ENCODE measurements at regions not wholly inside any gene's neighbourhood (a gene's known extent, or its start where the extent isn't known, plus 50 kb on each side); places are given as distances from the start of the nearest gene placed in this dataset.

GRCh38 chr2:217463402-217464075 is 539.3 kb downstream of the TNS1 start:
- POLR2A ChIA-PET, result no interaction called here
- CTCF ChIA-PET, result interaction anchor here (1.0 kb wide), 1 partner anchor 47 kb away, joined by 3 read pairs; no protein-coding TSS in a partner anchor

DNA sequence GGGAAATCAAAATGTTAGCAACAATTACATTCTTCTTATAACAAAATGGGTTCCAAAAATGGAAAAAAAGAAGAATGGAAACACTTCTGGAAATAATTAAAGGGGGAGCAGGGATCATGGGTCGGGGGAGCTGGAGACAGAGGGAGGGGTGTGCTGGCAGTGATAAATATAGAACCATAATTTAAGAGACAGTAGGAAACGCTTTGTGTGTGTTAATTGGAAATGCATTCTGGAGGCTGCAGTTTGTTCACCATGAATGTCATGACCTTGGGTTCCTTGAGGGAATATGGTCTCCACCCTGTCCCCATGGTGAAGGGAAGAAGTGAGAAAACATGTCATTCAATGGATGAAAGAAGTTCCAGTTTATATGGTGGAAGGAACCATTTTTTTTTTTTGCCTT is 540.7 kb downstream of the TNS1 start:
- CTCF ChIA-PET, result no interaction called here
- WGBS (ENCODE audit: low lambda C conversion rate), result 31% methylated on average over 2 of the region's 2 CpGs

More at GRCh38 chr2:217463402-217464075, 539.3 kb downstream of the TNS1 start:
- no peak overlapping the region for H3K27ac ChIP-seq (ENCODE audit: low read depth in 2 of 2, low read length in 1 of 2)
- H3K9me3 ChIP-seq, result no peaks in the 10 kb centered on the region
- no peaks in the 10 kb centered on the region for H3K27me3 ChIP-seq (ENCODE audit: insufficient read depth)
- no peak for DNase-seq
- no peaks in the 10 kb centered on the region for H3K9me2 ChIP-seq
- no peak overlapping the region for H3K9ac ChIP-seq
- H3K79me2 ChIP-seq (ENCODE audit: insufficient read depth), result no peaks in the 10 kb centered on the region
- H2AFZ ChIP-seq (ENCODE audit: low read depth), result no peak overlapping the region
- H3K4me1 ChIP-seq (ENCODE audit: control insufficient read depth in 1 of 2, insufficient read depth in 2 of 2, low read depth in 1 of 2, low read length in 1 of 2), result no peaks in the 10 kb centered on the region; a peak in 1 of 4 replicates
- WGBS (ENCODE audit: low lambda C conversion rate), result 84% methylated on average over 2 of the region's 2 CpGs
- TF ChIP-seq POLR2AphosphoS5 (IDR thresholded peaks at IDR 0.05; ENCODE audit: low read depth, low read length) (no peak), EZH2phosphoT487 (IDR thresholded peaks at IDR 0.05; ENCODE audit: borderline replicate concordance, low read depth) (no peak), RAD21 (IDR thresholded peaks at IDR 0.05; ENCODE audit: low read length) (no peak), MEF2A (IDR thresholded peaks at IDR 0.05; ENCODE audit: borderline replicate concordance, low read depth) (no peak), EP300 (IDR thresholded peaks at IDR 0.05; ENCODE audit: borderline replicate concordance in 1 of 2, low read depth in 1 of 2, low read length in 1 of 2) (no peak), ELF1 (IDR thresholded peaks at IDR 0.05) (no peak), RXRA (IDR thresholded peaks at IDR 0.05; ENCODE audit: borderline replicate concordance, low read depth) (no peak), FOXJ3 (CRISPR knock-in tag; IDR thresholded peaks at IDR 0.05) (no peak), NFIC (IDR thresholded peaks at IDR 0.05; ENCODE audit: borderline replicate concordance) (no peak), SMC3 (IDR thresholded peaks at IDR 0.05; ENCODE audit: low read depth, low read length) (no peak)
- TF ChIP-seq, protein P1, sequence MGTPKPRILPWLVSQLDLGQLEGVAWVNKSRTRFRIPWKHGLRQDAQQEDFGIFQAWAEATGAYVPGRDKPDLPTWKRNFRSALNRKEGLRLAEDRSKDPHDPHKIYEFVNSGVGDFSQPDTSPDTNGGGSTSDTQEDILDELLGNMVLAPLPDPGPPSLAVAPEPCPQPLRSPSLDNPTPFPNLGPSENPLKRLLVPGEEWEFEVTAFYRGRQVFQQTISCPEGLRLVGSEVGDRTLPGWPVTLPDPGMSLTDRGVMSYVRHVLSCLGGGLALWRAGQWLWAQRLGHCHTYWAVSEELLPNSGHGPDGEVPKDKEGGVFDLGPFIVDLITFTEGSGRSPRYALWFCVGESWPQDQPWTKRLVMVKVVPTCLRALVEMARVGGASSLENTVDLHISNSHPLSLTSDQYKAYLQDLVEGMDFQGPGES (IDR thresholded peaks at IDR 0.05; ENCODE audit: low read depth, low read length), result no peak
- no peaks in the 10 kb centered on the region for H3F3A ChIP-seq (replicated peaks; ENCODE audit: insufficient read depth)
- H3K36me3 ChIP-seq (replicated peaks in 1 of 2; ENCODE audit: control insufficient read depth in 1 of 2, insufficient read depth in 2 of 2, low read length in 1 of 2), result no peaks in the 10 kb centered on the region
- H3K4me3 ChIP-seq (ENCODE audit: low read depth in 2 of 2, low read length in 1 of 2), result no peak overlapping the region
- no peak overlapping the region for H3K4me2 ChIP-seq
- H4K20me1 ChIP-seq (ENCODE audit: insufficient read depth), result no peaks in the 10 kb centered on the region

More for the DNA sequence above, 540.7 kb downstream of the TNS1 start:
- Histone ChIP-seq H3K27ac (ENCODE audit: low read depth in 2 of 2, low read length in 1 of 2) (no peak overlapping the region), H3F3A (replicated peaks; ENCODE audit: insufficient read depth) (no peaks in the 10 kb centered on the region), H3K27me3 (ENCODE audit: insufficient read depth) (no peaks in the 10 kb centered on the region), H3K4me2 (no peak overlapping the region), H2AFZ (ENCODE audit: low read depth) (0 out of 2 replicates have a peak overlapping the region, but pooled peaks have one; percentile 25), H3K9me3 (no peaks in the 10 kb centered on the region), H3K4me1 (ENCODE audit: control insufficient read depth in 1 of 2, insufficient read depth in 2 of 2, low read depth in 1 of 2, low read length in 1 of 2) (no peaks in the 10 kb centered on the region; a peak in 1 of 4 replicates), H3K9me2 (no peaks in the 10 kb centered on the region), H3K9ac (no peak overlapping the region), H3K4me3 (ENCODE audit: low read depth in 2 of 2, low read length in 1 of 2) (no peak overlapping the region), H3K36me3 (replicated peaks in 1 of 2; ENCODE audit: control insufficient read depth in 1 of 2, insufficient read depth in 2 of 2, low read length in 1 of 2) (no peaks in the 10 kb centered on the region), H3K79me2 (ENCODE audit: insufficient read depth) (no peaks in the 10 kb centered on the region), H4K20me1 (ENCODE audit: insufficient read depth) (no peaks in the 10 kb centered on the region)
- TF ChIP-seq TAF1 (IDR thresholded peaks at IDR 0.05; ENCODE audit: borderline replicate concordance, low read depth, low read length), result no peak
- TF ChIP-seq MXI1 (IDR thresholded peaks at IDR 0.05; ENCODE audit: low read depth, low read length), result no peak
- TF ChIP-seq GABPA (IDR thresholded peaks at IDR 0.05; ENCODE audit: low read depth), result no peak
- no peak for TF ChIP-seq RXRA (IDR thresholded peaks at IDR 0.05; ENCODE audit: borderline replicate concordance, low read depth)
- no peak for TF ChIP-seq RAD21 (IDR thresholded peaks at IDR 0.05; ENCODE audit: low read length)
- no peak for TF ChIP-seq POLR2AphosphoS5 (IDR thresholded peaks at IDR 0.05; ENCODE audit: low read depth, low read length)
- no peak for TF ChIP-seq RFX5 (IDR thresholded peaks at IDR 0.05; ENCODE audit: low read length)
- TF ChIP-seq TCF12 (IDR thresholded peaks at IDR 0.05), result no peak
- no peak for TF ChIP-seq TEAD4 (IDR thresholded peaks at IDR 0.05; ENCODE audit: borderline replicate concordance, insufficient read depth)
- no peak for TF ChIP-seq FOSL2 (IDR thresholded peaks at IDR 0.05; ENCODE audit: borderline replicate concordance, low read depth)
- TF ChIP-seq, protein P2, sequence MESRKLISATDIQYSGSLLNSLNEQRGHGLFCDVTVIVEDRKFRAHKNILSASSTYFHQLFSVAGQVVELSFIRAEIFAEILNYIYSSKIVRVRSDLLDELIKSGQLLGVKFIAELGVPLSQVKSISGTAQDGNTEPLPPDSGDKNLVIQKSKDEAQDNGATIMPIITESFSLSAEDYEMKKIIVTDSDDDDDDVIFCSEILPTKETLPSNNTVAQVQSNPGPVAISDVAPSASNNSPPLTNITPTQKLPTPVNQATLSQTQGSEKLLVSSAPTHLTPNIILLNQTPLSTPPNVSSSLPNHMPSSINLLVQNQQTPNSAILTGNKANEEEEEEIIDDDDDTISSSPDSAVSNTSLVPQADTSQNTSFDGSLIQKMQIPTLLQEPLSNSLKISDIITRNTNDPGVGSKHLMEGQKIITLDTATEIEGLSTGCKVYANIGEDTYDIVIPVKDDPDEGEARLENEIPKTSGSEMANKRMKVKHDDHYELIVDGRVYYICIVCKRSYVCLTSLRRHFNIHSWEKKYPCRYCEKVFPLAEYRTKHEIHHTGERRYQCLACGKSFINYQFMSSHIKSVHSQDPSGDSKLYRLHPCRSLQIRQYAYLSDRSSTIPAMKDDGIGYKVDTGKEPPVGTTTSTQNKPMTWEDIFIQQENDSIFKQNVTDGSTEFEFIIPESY (IDR thresholded peaks at IDR 0.05; ENCODE audit: borderline replicate concordance, low read depth), result no peak
- TF ChIP-seq USF2 (IDR thresholded peaks at IDR 0.05; ENCODE audit: borderline replicate concordance, low read depth, low read length), result no peak
- TF ChIP-seq, protein P3, sequence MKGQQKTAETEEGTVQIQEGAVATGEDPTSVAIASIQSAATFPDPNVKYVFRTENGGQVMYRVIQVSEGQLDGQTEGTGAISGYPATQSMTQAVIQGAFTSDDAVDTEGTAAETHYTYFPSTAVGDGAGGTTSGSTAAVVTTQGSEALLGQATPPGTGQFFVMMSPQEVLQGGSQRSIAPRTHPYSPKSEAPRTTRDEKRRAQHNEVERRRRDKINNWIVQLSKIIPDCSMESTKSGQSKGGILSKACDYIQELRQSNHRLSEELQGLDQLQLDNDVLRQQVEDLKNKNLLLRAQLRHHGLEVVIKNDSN (IDR thresholded peaks at IDR 0.05; ENCODE audit: borderline replicate concordance, low read depth), result no peak
- no peak for TF ChIP-seq YY1 (IDR thresholded peaks at IDR 0.05; ENCODE audit: low read depth)
- TF ChIP-seq GATA2 (CRISPR knock-in tag; IDR thresholded peaks at IDR 0.05), result no peak
- TF ChIP-seq, protein P1 (IDR thresholded peaks at IDR 0.05; ENCODE audit: low read depth, low read length), result no peak
- TF ChIP-seq EZH2phosphoT487 (IDR thresholded peaks at IDR 0.05; ENCODE audit: borderline replicate concordance, low read depth), result no peak
- DNase-seq, result no peak
- POLR2A ChIA-PET, result no interaction called here
